Muscle of arm (tissue), 1 donor: ENCODE measurements at regions not wholly inside any gene's neighbourhood (a gene's known extent, or its start where the extent isn't known, plus 50 kb on each side); places are given as distances from the start of the nearest gene placed in this dataset.

Experiments used
- DNase-seq: peaks from one replicate; pipeline ENCODE4 v3.0.0-alpha.2; 2013

GRCh38 chr12:92465786-92466295 lies 236.9 kb upstream of the PLEKHG7 start:
- DNase-seq: no peak

GRCh38 chr12:92464911-92465310 lies 237.9 kb upstream of the PLEKHG7 start:
- no peak for DNase-seq

DNA sequence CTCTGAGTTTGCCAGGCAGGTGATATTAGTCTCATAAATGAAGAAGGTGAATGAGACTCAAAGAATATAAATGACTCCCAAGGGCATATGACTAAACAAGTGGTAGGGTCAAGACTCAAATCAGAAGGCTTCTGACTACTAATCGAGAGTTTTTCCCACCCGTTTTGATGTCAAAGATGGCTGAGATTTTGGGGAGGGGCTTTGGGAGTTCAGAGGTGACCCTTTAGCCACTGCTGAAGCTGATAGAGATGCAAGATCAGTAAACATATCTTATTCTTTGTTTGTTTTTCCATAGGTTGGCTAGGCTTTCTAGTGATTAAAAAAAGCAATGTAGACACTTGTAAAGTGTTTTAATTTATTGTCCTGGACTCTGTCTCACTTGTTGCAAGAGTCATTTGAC lies 239.6 kb upstream of the PLEKHG7 start:
- no peak for DNase-seq

DNA sequence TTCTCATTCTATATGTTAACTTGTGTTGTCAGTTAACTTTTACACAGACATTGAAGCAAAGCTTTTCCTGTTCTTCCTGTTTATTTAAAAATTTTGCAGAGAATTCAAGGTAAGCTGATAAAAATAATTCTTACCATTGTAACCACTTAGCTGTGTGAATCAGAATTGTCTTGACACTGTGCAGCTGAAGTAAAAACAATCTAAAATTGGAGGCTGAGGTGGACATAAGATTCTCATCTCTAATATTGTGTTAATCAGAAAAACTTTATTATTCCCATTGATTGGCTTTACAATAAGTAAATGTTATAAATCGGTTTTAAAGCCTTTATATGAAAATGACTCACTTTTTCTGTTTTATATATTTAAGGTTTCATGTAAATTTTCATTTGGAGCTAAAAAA lies 240.3 kb upstream of the PLEKHG7 start:
- no peak for DNase-seq

DNA sequence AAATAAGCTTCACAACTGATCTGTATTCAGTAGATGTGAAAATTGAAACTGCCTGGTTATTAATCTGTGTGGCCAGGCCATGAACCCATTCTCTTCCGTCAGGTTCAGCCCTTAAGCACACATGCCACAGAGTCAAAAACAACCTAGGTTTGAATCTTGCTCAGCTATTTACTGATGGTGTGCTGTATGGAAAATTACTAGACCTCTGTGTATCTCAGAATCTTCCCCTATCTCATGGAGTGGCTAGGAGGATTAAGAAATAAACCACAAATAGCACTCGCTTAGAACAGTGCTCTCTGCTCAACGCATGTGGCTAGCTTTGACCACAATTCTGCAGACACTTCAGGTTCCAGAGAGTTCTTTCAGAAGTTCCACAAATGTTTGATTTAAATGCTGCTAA lies 240.7 kb upstream of the PLEKHG7 start:
- DNase-seq: no peak

DNA sequence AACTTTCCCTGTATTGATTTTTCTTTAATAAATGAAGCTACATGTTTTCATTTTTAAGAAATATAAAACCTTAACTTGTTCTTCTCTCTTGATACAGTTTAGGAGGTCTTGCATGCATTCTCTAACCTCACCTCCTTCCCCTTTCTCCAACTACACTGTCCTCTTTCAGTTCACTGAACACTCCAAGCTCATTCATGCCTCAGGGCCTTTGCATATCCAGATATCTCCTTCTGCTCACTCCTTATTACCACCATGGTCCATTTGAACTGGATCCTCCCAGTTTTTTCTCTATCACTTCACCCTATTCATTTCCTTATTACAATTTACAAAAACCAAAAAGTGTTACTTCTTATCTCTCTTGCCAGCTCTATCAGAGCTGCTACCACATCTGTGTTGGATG lies 242.9 kb upstream of the PLEKHG7 start:
- no peak for DNase-seq

- no peak for DNase-seq
Observed at GRCh38 chr12:92458996-92459395, 243.8 kb upstream of the PLEKHG7 start.

DNA sequence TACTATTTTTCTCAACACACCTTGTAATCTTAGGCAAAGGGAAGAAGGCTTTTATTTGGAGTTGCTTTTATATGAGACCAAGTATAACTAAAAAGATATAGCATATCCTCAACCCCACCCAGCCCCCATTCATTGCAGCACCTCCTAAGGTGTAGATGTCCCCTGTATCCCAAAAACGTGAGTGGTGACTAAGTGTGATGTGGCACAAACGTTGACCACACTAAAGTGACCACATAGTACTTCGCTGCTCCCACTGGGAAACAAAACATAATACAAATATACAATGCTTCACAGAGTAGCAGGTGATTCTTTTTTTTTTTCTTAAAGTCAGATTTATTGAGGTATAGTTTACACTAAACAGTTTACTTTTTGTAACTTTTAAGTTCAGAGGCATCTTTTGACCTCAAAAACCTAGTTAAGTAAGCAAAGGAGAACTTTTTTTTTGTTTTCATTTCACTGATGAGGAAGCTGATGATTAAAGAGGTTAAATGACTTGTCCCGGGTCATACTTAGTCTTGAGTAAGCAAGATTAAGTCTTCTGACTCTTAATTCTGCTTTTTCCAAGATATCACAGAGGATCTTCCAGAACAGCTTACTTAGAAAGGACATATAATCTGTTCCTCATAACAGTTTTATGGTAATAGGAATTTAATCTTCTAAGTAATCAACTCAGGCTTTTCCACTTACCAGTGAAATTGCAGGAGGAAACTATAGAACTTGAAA lies 245.2 kb upstream of the PLEKHG7 start:
- DNase-seq: no peak

- no peak for DNase-seq
Observed at GRCh38 chr12:92452763-92453162, 250.0 kb upstream of the PLEKHG7 start.

- DNase-seq: no peak
Observed at GRCh38 chr12:92446083-92446460, 256.7 kb upstream of the PLEKHG7 start.

DNA sequence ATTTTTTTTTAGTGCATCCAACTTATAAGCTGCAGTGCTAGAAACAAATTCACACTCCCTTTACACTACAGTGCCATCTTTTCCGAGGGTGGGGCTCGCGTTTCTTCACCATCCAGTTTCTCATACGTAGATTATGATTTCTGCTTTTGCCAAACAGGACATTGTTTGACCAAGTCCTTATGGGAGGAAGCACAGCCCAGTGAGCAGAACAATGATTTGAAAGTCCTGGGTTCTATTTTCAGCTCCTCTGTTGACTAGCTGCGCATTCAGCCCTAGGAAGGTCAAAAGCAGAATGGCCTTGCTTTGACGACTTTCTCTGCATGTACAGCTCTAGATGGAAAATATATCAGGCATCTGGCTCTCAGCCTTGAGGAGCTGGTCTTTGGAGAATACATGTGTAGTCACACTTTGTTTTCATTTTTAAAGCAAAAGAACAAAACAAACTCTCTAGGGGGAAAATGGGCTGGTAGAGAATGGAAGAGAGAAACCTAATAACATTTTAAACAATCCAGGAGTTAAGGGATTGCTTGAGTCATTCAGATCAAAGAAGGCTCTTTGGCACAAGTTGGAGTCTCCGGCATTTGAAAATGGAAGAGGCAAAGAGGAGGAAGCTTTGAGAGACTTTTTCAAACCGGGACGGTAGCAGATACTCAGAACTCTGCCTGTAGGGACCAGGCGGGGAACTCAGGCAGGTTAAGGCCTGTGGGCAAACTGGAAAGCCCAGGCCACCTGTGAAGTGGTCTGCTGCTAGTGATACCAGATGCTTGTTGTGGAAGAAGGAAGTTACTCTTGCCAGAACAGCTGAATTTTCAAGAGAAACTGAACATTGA lies 257.3 kb upstream of the PLEKHG7 start:
- peak; percentile 56 for DNase-seq

- DNase-seq: no peak
Observed at GRCh38 chr12:92444763-92445162, 258.0 kb upstream of the PLEKHG7 start.

DNA sequence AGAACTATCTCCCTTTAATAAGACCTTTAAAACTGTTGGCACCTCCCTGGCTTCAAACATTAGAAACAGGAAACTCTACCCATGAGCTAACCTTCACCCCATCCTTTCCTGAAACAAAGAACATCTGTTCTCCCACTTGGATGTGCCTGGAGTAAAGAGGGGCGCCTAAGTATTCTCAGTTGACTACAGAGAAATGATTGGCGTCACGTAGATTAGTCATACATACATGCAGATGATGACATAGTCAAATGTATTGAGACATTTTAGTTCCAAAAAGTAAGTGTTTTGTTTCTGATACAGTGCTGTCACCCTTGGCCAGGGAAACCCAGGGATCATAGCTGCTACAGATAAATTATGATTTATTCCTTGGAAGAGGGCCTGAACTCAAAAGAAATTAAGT lies 260.0 kb upstream of the PLEKHG7 start:
- DNase-seq: no peak

DNA sequence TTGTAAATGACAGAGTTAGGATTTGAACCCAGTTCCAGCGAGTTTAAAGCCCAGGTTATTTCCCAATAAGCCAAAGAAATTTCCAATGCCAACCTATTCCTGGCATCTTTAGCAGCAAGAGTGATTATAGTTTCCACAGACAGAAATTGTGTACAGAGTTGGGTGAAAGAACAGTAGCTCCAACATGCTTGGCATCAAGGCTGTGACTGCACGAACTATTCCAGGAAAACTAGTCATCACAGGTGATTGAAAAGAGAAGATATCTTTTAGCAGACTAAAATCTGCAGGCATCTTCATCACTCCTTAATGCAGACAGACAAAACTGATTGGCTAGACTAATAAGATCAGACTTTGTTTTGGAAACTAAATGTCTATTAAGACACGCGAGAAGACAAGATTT lies 262.7 kb upstream of the PLEKHG7 start:
- no peak for DNase-seq

DNA sequence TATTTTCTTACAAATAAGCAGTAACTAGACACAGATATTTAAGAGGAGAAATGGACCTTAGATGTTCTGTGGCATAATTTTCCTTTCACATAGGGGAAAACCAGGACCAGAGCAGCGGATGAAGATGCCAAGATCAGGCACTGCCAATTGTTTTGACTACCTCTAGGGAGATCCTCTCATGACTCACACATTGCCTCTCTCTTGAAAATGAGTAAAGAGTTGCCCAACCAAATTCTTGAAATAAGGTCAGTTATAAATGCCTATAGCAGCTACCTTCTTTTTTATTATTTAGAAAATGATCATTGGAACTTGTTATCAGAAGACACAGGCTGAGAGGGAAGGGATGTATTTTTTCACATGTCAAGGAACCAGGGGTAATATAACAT lies 263.4 kb upstream of the PLEKHG7 start:
- no peak for DNase-seq

- no peak for DNase-seq
Observed at GRCh38 chr12:92438641-92439419, 264.0 kb upstream of the PLEKHG7 start.

- DNase-seq: no peak
Observed at GRCh38 chr12:92437452-92437851, 265.3 kb upstream of the PLEKHG7 start.

DNA sequence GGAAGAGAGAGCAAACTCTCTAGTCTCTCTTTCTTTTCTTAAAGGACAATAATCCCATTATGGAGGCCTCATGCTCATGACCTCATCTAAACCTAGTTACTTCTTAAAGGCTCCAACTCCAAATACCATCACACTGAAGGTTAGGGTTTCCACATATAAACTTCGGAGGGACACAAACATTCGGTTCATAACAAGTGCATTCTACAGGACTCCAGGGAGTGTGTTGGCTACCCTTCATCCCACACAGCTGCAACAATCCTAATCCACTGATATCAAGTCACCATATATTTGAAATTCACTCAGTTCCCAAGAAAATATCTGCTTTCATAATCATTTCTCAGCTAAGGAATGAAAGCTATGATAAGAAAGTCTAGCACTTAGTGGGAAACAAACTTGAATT lies 265.9 kb upstream of the PLEKHG7 start:
- DNase-seq: no peak

GRCh38 chr12:92434607-92435025 lies 268.2 kb upstream of the PLEKHG7 start:
- no peak for DNase-seq

DNA sequence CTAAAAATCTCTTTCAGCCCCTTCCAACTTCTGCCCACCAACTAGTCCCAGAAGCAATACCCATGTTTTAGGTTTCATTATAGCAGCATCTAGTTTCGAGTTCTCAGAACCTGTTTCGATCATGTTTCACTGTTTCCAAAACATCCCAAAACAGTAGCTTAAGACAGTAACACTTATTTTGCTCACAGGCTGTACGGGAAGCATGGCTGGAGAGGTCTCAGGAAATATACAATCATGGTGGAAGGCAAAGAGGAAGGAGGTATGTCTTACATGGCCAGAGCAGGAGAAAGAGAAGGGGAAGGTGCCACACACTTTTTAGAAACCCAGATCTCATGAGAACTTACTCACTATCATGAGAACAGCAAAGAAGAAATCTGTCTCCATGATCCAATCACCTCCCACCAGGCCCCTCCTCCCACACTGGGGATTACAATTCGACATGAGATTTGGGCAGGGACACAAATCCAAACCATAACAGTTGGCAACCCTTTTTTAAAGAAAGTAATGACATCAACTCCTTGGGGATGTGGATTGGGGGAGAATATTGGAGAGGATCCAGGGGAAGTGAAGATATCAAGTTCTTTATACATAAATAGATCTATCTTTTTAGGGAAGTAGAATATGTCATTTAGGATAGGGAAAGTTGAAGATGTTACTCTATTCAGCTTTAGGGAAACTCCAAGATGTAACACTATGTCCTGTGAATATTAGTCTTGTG lies 269.9 kb upstream of the PLEKHG7 start:
- DNase-seq: no peak

GRCh38 chr12:92431146-92431545 lies 271.6 kb upstream of the PLEKHG7 start:
- DNase-seq: no peak

- no peak for DNase-seq
Observed at GRCh38 chr12:92426332-92426731, 276.5 kb upstream of the PLEKHG7 start.
